B cell (primary cell): ENCODE measurements at regions not wholly inside any gene's neighbourhood (a gene's known extent, or its start where the extent isn't known, plus 50 kb on each side); places are given as distances from the start of the nearest gene placed in this dataset.

Experiments used
- ATAC-seq: fragments of 200-7000 bp; cut with Tn5 transposase; one replicate; pipeline ENCODE4 v1.10.0; 2021; ENCODE audit warnings: low read depth, mild to moderate bottlenecking, moderate number of reproducible peaks, moderate library complexity
- CTCF ChIA-PET: fragments of 350-600 bp; sonication (Branson Sonifier 250); formaldehyde crosslinking; loops from one replicate; lab custom pipeline; 2021; ENCODE audit warnings: antibody characterized with exemption, inconsistent platforms; lab: Charles Lee
- POLR2A ChIA-PET: fragments of 350-600 bp; sonication (Branson Sonifier 250); formaldehyde crosslinking; loops from one replicate; lab custom pipeline; 2021; ENCODE audit warnings: antibody characterized with exemption; lab: Charles Lee
- DNase-seq: peaks from one replicate; pipeline ENCODE4 v3.0.0; 2013
- H2AFZ ChIP-seq: 2 replicates; pipeline ENCODE4 v1.6.1; 2012; ENCODE audit warnings: mild to moderate bottlenecking, low read depth, low read length; ENCODE audit not compliant: insufficient read depth, poor library complexity, severe bottlenecking
- H3K27ac ChIP-seq, 2 donors: 1 replicate in 1 of 2; 2 replicates in 1 of 2; pipeline ENCODE4 v1.5.1; 2012 to 2013; ENCODE audit warnings: low read length in 2 of 2, mild to moderate bottlenecking in 2 of 2, moderate library complexity in 1 of 2
- H3K27me3 ChIP-seq, 4 experiments: fragments of 200-600 bp in 1 of 4; sonication (generic) in 1 of 4; replicated peaks in 1 of 4; 1 replicate in 2 of 4; 2 replicates in 2 of 4; pipeline versions ENCODE4 v1.6.1 to v1.7.0; 2013 to 2016; ENCODE audit warnings: low read length in 3 of 4, mild to moderate bottlenecking in 2 of 4, mixed read lengths in 1 of 4, moderate library complexity in 1 of 4; ENCODE audit not compliant: insufficient read depth in 4 of 4, control insufficient read depth in 3 of 4; ENCODE audit errors: control extremely low read depth in 1 of 4
- H3K36me3 ChIP-seq, 2 experiments: replicated peaks in 1 of 2; 1 replicate in 1 of 2; 2 replicates in 1 of 2; pipeline versions ENCODE4 v1.6.1 to v1.7.1; 2013; ENCODE audit warnings: low read length in 1 of 2; ENCODE audit not compliant: insufficient read depth in 2 of 2, control insufficient read depth in 1 of 2; ENCODE audit errors: control extremely low read depth in 1 of 2, extremely low read depth in 1 of 2
- H3K4me1 ChIP-seq, 2 donors: fragments of 200-600 bp in 1 of 2; sonication (generic) in 1 of 2; 1 replicate in 1 of 2; 2 replicates in 1 of 2; pipeline versions ENCODE4 v1.5.1 to v1.6.1; 2013 to 2017; ENCODE audit warnings: low read length in 2 of 2; ENCODE audit not compliant: control insufficient read depth in 2 of 2, insufficient read depth in 2 of 2
- H3K4me2 ChIP-seq: replicated peaks from 2 replicates; pipeline ENCODE3; 2012; ENCODE audit warnings: mild to moderate bottlenecking, low read depth, low read length; ENCODE audit not compliant: poor library complexity, severe bottlenecking
- H3K4me3 ChIP-seq, 5 experiments: fragments of 200-600 bp in 1 of 5; sonication (generic) in 1 of 5; 1 replicate in 3 of 5; 2 replicates in 2 of 5; pipeline versions ENCODE4 v1.5.1 to v1.7.0; 2011 to 2016; ENCODE audit warnings: low read length in 4 of 5, mild to moderate bottlenecking in 4 of 5, low read depth in 2 of 5, control low read depth in 1 of 5, moderate library complexity in 1 of 5; ENCODE audit not compliant: insufficient read depth in 1 of 5; ENCODE audit errors: control extremely low read depth in 1 of 5, extremely low read depth in 1 of 5
- H3K79me2 ChIP-seq: fragments of 200-600 bp; sonication (generic); one replicate; pipeline ENCODE4 v1.6.0; 2016; ENCODE audit warnings: low read length; ENCODE audit not compliant: control insufficient read depth, insufficient read depth
- H3K9ac ChIP-seq: fragments of 200-600 bp; sonication (generic); 2 replicates; pipeline ENCODE4 v1.6.1; 2017; ENCODE audit warnings: mild to moderate bottlenecking, low read length, moderate library complexity
- H3K9me3 ChIP-seq, 3 donors: one replicate each; pipeline versions ENCODE4 v1.6.1 to v1.7.1; 2013; ENCODE audit warnings: low read length in 2 of 3; ENCODE audit not compliant: control insufficient read depth in 2 of 3, insufficient read depth in 1 of 3; ENCODE audit errors: control extremely low read depth in 1 of 3
- H4K20me1 ChIP-seq: 2 replicates; pipeline ENCODE4 v1.6.0; 2012; ENCODE audit warnings: mild to moderate bottlenecking, low read length; ENCODE audit not compliant: insufficient read depth, control insufficient read depth, poor library complexity, severe bottlenecking
- H3K27ac Mint-ChIP-seq: one replicate; pipeline ENCODE4 v1.8.0; 2021; ENCODE audit warnings: mixed read lengths
- H3K27me3 Mint-ChIP-seq: one replicate; pipeline ENCODE4 v1.8.0; 2021; ENCODE audit warnings: mixed read lengths
- H3K4me1 Mint-ChIP-seq: one replicate; pipeline ENCODE4 v1.8.0; 2021; ENCODE audit warnings: mixed read lengths
- H3K4me3 Mint-ChIP-seq: one replicate; pipeline ENCODE4 v1.8.0; 2021; ENCODE audit warnings: mixed read lengths
- H3K9me3 Mint-ChIP-seq: one replicate; pipeline ENCODE4 v1.8.0; 2022; ENCODE audit warnings: mixed read lengths; ENCODE audit not compliant: insufficient read depth
- EZH2 ChIP-seq: IDR thresholded peaks from 2 replicates; pipeline ENCODE4 v1.6.1; 2012; ENCODE audit warnings: borderline replicate concordance, low read depth, mild to moderate bottlenecking, moderate library complexity, low read length; ENCODE audit not compliant: insufficient read depth, poor library complexity, severe bottlenecking
- WGBS: methylation state at CpG from one replicate; pipeline ENCODE4 v1.1.5; 2013; ENCODE audit warnings: missing lambda C conversion rate; ENCODE audit not compliant: insufficient coverage; 5-methylcytosine and 5-hydroxymethylcytosine counted together
- intact Hi-C: fragments of 100-400 bp; cut with micrococcal nuclease; formaldehyde crosslinking; loops from one replicate; pipeline ENCODE4 v1.10.0; 2022
- TF ChIP-seq, protein P1 (sequence below): fragments of 200-600 bp; IDR thresholded peaks from one replicate; pipeline ENCODE4 v1.8.0; 2022; ENCODE audit warnings: antibody characterized with exemption, mild to moderate bottlenecking

- ChIA-PET POLR2A (no interaction called here), CTCF (interaction anchor here (0.9 to 1.4 kb wide), 3 partner anchors 10 to 17 kb away, joined by 3 to 5 read pairs (median 4); no protein-coding TSS in a partner anchor)
- Histone ChIP-seq H3K36me3 (no peaks in the 10 kb centered on the region), H3K27me3 (peaks cover 0 to 3% (median 2%) of the 10 kb centered on the region in 4 experiments), H3K79me2 (no peaks in the 10 kb centered on the region), H4K20me1 (no peaks in the 10 kb centered on the region), H3K9ac (no peak overlapping the region), H2AFZ (no peak overlapping the region), H3K9me3 (no peaks in the 10 kb centered on the region), H3K4me2 (no peak overlapping the region), H3K4me1 (peaks cover 3 to 7% of the 10 kb centered on the region in 2 donors), H3K27ac (no peak overlapping the region), H3K4me3 (no peak overlapping the region)
- DNase-seq (no peak), ATAC-seq (no peak)
- Mint-ChIP-seq H3K4me1 (peaks cover 8% of the 10 kb centered on the region), H3K9me3 (no peaks in the 10 kb centered on the region), H3K4me3 (no peak overlapping the region), H3K27ac (no peak overlapping the region), H3K27me3 (peaks cover 8% of the 10 kb centered on the region)
- WGBS, result 73% methylated on average over 1 of the region's 1 CpG
- intact Hi-C loops, result no loop called here
- no peak for TF ChIP-seq EZH2
- TF ChIP-seq, protein P1, sequence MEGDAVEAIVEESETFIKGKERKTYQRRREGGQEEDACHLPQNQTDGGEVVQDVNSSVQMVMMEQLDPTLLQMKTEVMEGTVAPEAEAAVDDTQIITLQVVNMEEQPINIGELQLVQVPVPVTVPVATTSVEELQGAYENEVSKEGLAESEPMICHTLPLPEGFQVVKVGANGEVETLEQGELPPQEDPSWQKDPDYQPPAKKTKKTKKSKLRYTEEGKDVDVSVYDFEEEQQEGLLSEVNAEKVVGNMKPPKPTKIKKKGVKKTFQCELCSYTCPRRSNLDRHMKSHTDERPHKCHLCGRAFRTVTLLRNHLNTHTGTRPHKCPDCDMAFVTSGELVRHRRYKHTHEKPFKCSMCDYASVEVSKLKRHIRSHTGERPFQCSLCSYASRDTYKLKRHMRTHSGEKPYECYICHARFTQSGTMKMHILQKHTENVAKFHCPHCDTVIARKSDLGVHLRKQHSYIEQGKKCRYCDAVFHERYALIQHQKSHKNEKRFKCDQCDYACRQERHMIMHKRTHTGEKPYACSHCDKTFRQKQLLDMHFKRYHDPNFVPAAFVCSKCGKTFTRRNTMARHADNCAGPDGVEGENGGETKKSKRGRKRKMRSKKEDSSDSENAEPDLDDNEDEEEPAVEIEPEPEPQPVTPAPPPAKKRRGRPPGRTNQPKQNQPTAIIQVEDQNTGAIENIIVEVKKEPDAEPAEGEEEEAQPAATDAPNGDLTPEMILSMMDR, result no peak
These were observed 62.4 kb upstream of the EMX2 start for GRCh38 chr10:117480097-117480496.

DNA sequence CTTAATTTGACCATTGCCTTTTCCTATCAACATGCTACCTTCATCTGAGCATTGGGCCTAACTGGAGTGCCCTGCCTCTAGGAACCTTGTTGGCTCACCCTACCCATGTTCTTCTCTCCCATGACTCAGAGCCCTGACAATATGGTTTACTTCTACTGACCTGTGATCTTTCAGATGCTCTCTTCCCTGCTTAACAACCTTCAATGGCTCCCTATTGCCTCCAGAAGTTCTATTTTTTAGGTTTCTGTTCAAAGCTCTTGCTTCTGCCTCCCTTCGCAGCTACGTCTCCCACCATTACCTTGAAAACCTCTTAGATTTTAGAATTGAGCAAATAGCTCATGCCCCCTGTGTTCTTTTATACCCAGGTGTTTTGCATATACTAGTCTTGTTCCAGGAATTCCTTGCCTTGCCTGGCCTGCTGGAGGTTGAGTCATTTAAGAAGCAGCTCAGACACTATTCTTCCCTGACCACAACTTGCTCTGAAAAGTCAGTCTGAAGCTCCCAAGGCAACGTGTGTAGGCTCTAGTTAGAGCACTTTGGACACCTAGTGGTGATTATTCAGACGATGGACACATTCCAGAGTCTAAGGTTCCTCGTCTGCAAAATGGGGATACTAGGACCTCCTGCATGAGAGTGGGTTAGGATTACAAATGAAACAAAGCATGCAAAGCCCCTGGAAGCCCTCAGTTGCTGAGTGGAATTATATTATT is 64.4 kb upstream of the EMX2 start:
- Histone ChIP-seq H3K4me2 (no peak overlapping the region), H3K27me3 (peaks cover 0 to 3% (median 2%) of the 10 kb centered on the region in 4 experiments), H3K79me2 (no peaks in the 10 kb centered on the region), H3K4me1 (peaks cover 3 to 7% of the 10 kb centered on the region in 2 donors), H3K27ac (no peak overlapping the region), H3K9ac (no peak overlapping the region), H3K36me3 (no peaks in the 10 kb centered on the region), H4K20me1 (no peaks in the 10 kb centered on the region), H3K4me3 (no peak overlapping the region), H3K9me3 (no peaks in the 10 kb centered on the region), H2AFZ (no peak overlapping the region)
- H3K4me1 Mint-ChIP-seq, result peaks cover 8% of the 10 kb centered on the region
- POLR2A ChIA-PET, result no interaction called here
- H3K4me3 Mint-ChIP-seq, result no peak overlapping the region
- H3K9me3 Mint-ChIP-seq, result no peaks in the 10 kb centered on the region
- no peak for DNase-seq
- H3K27ac Mint-ChIP-seq, result no peak overlapping the region
- H3K27me3 Mint-ChIP-seq, result peaks cover 14% of the 10 kb centered on the region
- intact Hi-C loops, result no loop called here
- no peak for ATAC-seq
- 65% methylated on average over 5 of the region's 5 CpGs for WGBS
- CTCF ChIA-PET, result interaction anchor here (0.9 kb wide), 1 partner anchor 18 kb away, joined by 3 read pairs; no protein-coding TSS in a partner anchor
- TF ChIP-seq, protein P1, result no peak
- TF ChIP-seq EZH2, result no peak
